NCI-H146 (cell line): ENCODE measurements at regions not wholly inside any gene's neighbourhood (a gene's known extent, or its start where the extent isn't known, plus 50 kb on each side); places are given as distances from the start of the nearest gene placed in this dataset.
A peak's percentile ranks its signal among the peaks of the same experiment; 100 is the strongest.

ENCODE experiments used
- DNase-seq: peaks from one replicate; lab custom pipeline; 2025; lab: John Stamatoyannopoulos, UW

- DNase-seq = no peak
Observed at GRCh38 chr3:130260918-130261317, 84.6 kb upstream of the COL6A5 start.

GRCh38 chr3:130263708-130264107 lies 81.8 kb upstream of the COL6A5 start:
- no peak for DNase-seq

- no peak for DNase-seq
Observed at GRCh38 chr3:130266817-130267216, 78.7 kb upstream of the COL6A5 start.

GRCh38 chr3:130276203-130276803 lies 69.2 kb upstream of the COL6A5 start:
- DNase-seq = peak; percentile 33

GRCh38 chr3:130288670-130289069 lies 56.8 kb upstream of the COL6A5 start:
- DNase-seq = no peak

- no peak for DNase-seq
Observed at GRCh38 chr3:130291148-130291547, 54.3 kb upstream of the COL6A5 start.

- no peak for DNase-seq
Observed at GRCh38 chr3:130293247-130293646, 52.2 kb upstream of the COL6A5 start.
